ENCODE measurements at regions not wholly inside any gene's neighbourhood (a gene's known extent, or its start where the extent isn't known, plus 50 kb on each side); places are given as distances from the start of the nearest gene placed in this dataset.
A peak's percentile ranks its signal among the peaks of the same experiment; 100 is the strongest.

- H3K9me3 ChIP-seq (ENCODE audit: severe bottlenecking): no peaks in the 10 kb centered on the region
- peak; percentile 82 for DNase-seq
- peak overlapping the region; percentile 50 for H3K4me3 ChIP-seq (ENCODE audit: low read depth, low read length)
- no peak for TF ChIP-seq CTCF (IDR thresholded peaks at IDR 0.05; ENCODE audit: low read depth, low read length)
- H3K27me3 ChIP-seq (ENCODE audit: insufficient read depth, low read depth, severe bottlenecking): no peaks in the 10 kb centered on the region
- H3K36me3 ChIP-seq: no peaks in the 10 kb centered on the region
- H3K27ac ChIP-seq: no peak overlapping the region
Measured at GRCh38 chrX:130523460-130524394, 121.9 kb downstream of the RBMX2 start.

GRCh38 chrX:130524476-130525194, 122.8 kb downstream of the RBMX2 start:
- Histone ChIP-seq H3K4me3 (ENCODE audit: low read depth, low read length) (peak overlapping the region; percentile 50), H3K27me3 (ENCODE audit: insufficient read depth, low read depth, severe bottlenecking) (no peaks in the 10 kb centered on the region), H3K36me3 (no peaks in the 10 kb centered on the region), H3K27ac (no peak overlapping the region), H3K9me3 (ENCODE audit: severe bottlenecking) (no peaks in the 10 kb centered on the region)
- TF ChIP-seq CTCF (IDR thresholded peaks at IDR 0.05; ENCODE audit: low read depth, low read length): no peak
- no peak for DNase-seq

GRCh38 chrX:130529531-130529930, 127.7 kb downstream of the RBMX2 start:
- no peaks in the 10 kb centered on the region for H3K36me3 ChIP-seq
- H3K27ac ChIP-seq: no peak overlapping the region
- no peak overlapping the region for H3K4me3 ChIP-seq (ENCODE audit: low read depth, low read length)
- TF ChIP-seq CTCF (IDR thresholded peaks at IDR 0.05; ENCODE audit: low read depth, low read length): no peak
- no peaks in the 10 kb centered on the region for H3K9me3 ChIP-seq (ENCODE audit: severe bottlenecking)
- no peak for DNase-seq
- H3K27me3 ChIP-seq (ENCODE audit: insufficient read depth, low read depth, severe bottlenecking): no peaks in the 10 kb centered on the region

GRCh38 chrX:130531066-130531465, 129.3 kb downstream of the RBMX2 start:
- Histone ChIP-seq H3K27me3 (ENCODE audit: insufficient read depth, low read depth, severe bottlenecking) (no peaks in the 10 kb centered on the region), H3K4me3 (ENCODE audit: low read depth, low read length) (no peak overlapping the region)
- DNase-seq: no peak

GRCh38 chrX:130539721-130540321, 138.0 kb downstream of the RBMX2 start:
- peak; percentile 51 for DNase-seq
- Histone ChIP-seq H3K4me3 (ENCODE audit: low read depth, low read length) (no peak overlapping the region), H3K27ac (no peak overlapping the region), H3K27me3 (ENCODE audit: insufficient read depth, low read depth, severe bottlenecking) (peaks cover 3% of the 10 kb centered on the region), H3K9me3 (ENCODE audit: severe bottlenecking) (no peaks in the 10 kb centered on the region), H3K36me3 (no peaks in the 10 kb centered on the region)
- TF ChIP-seq CTCF (IDR thresholded peaks at IDR 0.05; ENCODE audit: low read depth, low read length): peak; percentile 68

More at GRCh38 chrX:130531066-130531465, 129.3 kb downstream of the RBMX2 start:
- H3K27ac ChIP-seq: no peak overlapping the region
- no peak for TF ChIP-seq CTCF (IDR thresholded peaks at IDR 0.05; ENCODE audit: low read depth, low read length)
- no peaks in the 10 kb centered on the region for H3K9me3 ChIP-seq (ENCODE audit: severe bottlenecking)
- no peaks in the 10 kb centered on the region for H3K36me3 ChIP-seq
